ENCODE measurements at regions not wholly inside any gene's neighbourhood (a gene's known extent, or its start where the extent isn't known, plus 50 kb on each side); places are given as distances from the start of the nearest gene placed in this dataset.
"Not testable (repeated sequence)": the region's sequence is repeated elsewhere in the genome, so short reads cannot be mapped to it uniquely, and the experiment has no call there.

DNA sequence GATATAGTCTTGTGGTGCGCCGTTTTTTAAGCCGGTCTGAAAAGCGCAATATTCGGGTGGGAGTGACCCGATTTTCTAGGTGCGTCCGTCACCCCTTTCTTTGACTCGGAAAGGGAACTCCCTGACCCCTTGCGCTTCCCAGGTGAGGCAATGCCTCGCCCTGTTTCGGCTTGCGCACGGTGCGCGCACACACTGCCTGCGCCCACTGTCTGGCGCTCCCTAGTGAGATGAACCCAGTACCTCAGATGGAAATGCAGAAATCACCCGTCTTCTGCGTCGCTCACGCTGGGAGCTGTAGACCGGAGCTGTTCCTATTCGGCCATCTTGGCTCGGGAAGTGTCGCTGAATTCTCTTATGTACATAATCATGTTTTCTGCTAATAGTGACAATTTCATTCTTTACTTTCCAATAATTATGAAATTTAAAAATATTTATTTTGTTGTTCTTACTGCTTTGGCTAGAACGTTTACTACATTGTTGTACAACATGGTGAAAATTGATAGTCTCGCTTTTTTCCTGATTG is 61.2 kb upstream of the MINDY3 start:
- not testable (repeated sequence) for FAIRE-seq

DNA sequence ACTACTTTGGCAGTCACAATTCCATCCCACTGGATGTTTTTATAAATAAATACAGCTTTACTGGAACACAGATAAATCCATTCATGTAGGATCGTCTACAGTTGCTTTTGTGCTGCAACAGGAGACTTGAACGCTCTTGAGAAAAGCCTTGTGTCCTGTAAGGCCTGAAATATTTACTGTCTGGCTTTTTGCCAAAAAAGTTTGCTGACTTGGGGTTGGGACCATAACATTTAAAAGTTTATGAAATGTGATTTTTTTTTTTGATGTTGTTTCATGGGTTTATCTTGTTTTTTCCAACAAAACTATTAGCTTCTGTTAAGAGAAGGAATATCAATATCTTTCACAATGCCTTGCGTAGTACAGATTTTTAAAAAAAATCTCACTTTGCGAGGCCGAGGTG is 71.1 kb upstream of the MINDY3 start:
- FAIRE-seq: no peak
- TF ChIP-seq, protein P1, sequence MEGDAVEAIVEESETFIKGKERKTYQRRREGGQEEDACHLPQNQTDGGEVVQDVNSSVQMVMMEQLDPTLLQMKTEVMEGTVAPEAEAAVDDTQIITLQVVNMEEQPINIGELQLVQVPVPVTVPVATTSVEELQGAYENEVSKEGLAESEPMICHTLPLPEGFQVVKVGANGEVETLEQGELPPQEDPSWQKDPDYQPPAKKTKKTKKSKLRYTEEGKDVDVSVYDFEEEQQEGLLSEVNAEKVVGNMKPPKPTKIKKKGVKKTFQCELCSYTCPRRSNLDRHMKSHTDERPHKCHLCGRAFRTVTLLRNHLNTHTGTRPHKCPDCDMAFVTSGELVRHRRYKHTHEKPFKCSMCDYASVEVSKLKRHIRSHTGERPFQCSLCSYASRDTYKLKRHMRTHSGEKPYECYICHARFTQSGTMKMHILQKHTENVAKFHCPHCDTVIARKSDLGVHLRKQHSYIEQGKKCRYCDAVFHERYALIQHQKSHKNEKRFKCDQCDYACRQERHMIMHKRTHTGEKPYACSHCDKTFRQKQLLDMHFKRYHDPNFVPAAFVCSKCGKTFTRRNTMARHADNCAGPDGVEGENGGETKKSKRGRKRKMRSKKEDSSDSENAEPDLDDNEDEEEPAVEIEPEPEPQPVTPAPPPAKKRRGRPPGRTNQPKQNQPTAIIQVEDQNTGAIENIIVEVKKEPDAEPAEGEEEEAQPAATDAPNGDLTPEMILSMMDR (IDR thresholded peaks at IDR 0.05; ENCODE audit: insufficient read depth, missing control alignments): no peak
- DNase-seq (ENCODE audit: insufficient read length, low spot score): no peak

More for the DNA sequence above, 61.2 kb upstream of the MINDY3 start:
- DNase-seq (ENCODE audit: insufficient read length, low spot score): not testable (repeated sequence)

DNA sequence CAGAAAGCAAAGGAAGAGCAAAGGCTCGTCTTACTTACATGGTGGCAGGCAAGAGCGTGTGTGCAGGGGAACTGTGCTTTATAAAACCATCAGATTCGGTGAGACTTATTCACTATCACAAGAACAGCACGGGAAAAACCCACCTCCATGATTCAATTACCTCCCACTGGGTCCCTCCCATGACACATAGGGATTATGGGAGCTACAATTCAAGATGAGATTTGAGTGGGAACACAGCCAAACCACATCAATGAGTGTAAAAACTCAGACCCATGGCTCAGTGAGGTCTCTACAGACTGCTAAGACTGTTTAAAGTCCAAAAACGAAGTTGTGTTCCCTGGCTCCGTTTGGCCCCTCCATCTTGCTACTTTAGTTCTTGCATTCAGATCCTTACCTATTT is 79.2 kb upstream of the MINDY3 start:
- not testable (repeated sequence) for FAIRE-seq; DNase-seq (ENCODE audit: insufficient read length, low spot score)

DNA sequence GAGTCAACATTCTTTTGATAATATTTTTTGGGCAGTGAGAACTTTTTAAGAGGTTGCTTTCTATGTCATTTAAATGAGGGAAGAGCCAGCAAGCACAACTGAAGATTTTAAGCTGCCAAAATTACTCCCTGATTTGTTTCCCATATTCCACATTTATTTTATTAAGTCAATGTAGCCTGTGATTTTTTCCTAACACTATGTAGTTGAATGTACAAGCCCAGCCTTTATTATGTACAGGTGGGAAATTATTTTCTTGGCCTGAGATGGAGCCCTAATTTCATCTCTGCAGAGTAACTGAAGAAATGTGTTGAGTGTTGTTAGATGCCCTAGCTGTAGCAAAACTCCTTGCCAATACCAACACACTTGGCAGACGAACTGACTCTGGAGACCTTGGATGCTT is 83.1 kb upstream of the MINDY3 start:
- DNase-seq (ENCODE audit: insufficient read length, low spot score): no peak
- no peak for FAIRE-seq
- TF ChIP-seq, protein P1 (IDR thresholded peaks at IDR 0.05; ENCODE audit: insufficient read depth, missing control alignments): no peak

DNA sequence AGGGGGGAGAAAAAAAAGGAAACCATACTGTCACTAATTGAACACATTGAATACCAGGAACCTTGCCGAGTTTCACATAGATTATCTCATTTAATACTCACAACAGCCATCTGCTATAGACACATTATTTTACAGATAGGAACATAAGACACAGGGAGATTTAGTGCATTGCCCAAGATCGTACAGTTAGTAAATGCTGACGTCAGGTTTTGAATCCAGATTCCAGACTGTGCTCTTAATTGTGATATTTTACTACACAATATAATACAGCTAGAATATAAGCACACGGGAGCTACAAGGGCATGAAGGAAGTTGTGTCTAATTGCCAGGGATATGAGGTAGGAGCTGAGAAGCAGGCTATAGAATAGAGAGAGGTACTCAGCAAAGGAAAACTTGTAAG is 93.9 kb upstream of the MINDY3 start:
- FAIRE-seq (no peak), DNase-seq (ENCODE audit: insufficient read length, low spot score) (no peak)
- TF ChIP-seq, protein P1 (IDR thresholded peaks at IDR 0.05; ENCODE audit: insufficient read depth, missing control alignments): no peak

DNA sequence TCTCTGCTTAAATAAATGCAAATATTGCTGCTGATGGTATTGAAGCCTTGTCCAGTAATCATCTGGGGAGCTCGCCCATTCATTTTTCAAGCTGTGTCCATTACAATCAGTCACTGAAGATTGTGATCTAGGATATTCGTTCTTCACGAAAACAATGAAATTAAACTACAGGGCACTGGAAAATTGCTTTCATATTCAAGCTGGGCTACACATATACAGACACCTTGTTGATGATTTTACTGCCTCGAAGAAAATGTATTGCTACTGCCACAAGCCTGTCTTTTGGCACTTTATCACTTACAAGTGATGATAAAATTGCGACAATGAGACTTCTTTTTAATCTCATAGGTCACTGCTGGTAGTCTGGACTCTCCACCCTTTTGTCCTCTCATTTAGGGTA is 100.0 kb upstream of the MINDY3 start:
- FAIRE-seq (no peak), DNase-seq (ENCODE audit: insufficient read length, low spot score) (no peak)
- TF ChIP-seq, protein P1 (IDR thresholded peaks at IDR 0.05; ENCODE audit: insufficient read depth, missing control alignments): no peak

DNA sequence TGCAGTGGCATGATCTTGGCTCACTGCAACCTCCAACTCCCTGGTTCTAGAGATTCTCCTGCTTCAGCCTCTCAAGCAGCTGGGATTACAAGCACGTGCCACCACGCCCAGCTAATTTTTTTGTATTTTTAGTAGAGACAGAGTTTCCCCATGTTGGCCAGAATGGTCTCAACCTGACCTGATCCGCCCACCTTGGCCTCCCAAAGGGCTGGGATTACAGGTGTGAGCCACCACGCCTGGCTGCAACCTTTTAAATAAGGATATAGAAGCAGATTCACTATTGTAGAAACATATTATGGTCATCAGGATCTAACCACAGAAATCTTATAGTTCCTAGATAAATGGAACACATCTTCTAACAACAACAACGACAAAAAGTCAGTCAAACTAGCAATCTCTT is 112.4 kb upstream of the MINDY3 start:
- DNase-seq (ENCODE audit: insufficient read length, low spot score); FAIRE-seq: not testable (repeated sequence)

DNA sequence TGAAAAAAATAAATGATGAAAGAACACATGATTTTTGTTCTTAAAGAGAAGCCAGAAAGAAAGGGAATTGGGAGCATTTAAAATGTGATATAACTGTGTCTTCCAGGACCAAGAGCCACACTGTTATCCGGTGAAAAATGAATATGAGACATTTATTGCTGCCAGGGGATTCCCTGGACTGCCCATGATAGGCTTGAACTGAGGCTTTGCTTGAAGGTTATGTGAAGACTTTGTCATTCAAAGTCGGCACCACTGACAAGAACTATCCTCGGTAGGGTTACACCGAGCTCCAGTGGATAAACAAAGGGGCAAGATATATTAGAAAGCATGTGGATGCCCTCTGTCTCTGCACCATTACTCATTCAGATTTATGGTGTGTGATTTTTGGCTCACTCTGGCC is 125.4 kb upstream of the MINDY3 start:
- FAIRE-seq (no peak), DNase-seq (ENCODE audit: insufficient read length, low spot score) (no peak)
- TF ChIP-seq, protein P1 (IDR thresholded peaks at IDR 0.05; ENCODE audit: insufficient read depth, missing control alignments): no peak

DNA sequence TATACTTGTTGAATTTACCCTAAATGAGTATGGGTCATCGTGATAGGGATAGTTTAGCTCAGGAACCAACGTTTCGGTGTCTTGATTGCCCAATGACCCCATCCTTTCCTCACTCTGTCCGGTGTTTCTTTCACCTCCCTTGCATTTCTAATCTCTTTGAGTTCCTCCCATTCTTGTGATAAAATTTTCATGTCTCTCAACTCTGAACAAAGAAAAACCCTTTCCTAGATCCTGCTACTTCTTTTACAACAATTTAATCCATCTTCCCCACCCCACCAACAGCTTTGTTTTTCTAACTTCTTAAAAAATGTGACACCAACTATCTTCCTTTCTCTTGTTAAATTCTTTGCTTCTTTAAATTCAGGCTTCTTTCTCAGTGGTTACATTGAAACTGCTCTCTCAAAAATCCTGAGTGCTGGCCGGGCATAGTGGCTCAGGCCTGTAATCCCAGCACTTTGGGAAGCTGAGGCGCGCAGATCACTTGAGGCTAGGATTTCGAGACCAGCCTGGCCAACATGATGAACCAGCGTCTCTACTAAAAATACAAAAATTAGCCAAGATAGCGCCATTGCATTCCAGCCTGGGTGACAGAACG is 130.3 kb upstream of the MINDY3 start:
- DNase-seq (ENCODE audit: insufficient read length, low spot score): no peak
- TF ChIP-seq, protein P1 (IDR thresholded peaks at IDR 0.05; ENCODE audit: insufficient read depth, missing control alignments): no peak
- no peak for FAIRE-seq
